ENCODE measurements at regions not wholly inside any gene's neighbourhood (a gene's known extent, or its start where the extent isn't known, plus 50 kb on each side); places are given as distances from the start of the nearest gene placed in this dataset.

GRCh38 chr7:25907214-25907613 is 244.8 kb upstream of the NFE2L3 start:
- TF ChIP-seq CTCF (conservative IDR thresholded peaks at IDR 0.05; ENCODE audit: low read length): no peak
- no peak for TF ChIP-seq EZH2phosphoT487 (IDR thresholded peaks at IDR 0.05; ENCODE audit: borderline replicate concordance, low read depth, low read length)

Data from OCI-LY7 (cell line).